ENCODE measurements at regions not wholly inside any gene's neighbourhood (a gene's known extent, or its start where the extent isn't known, plus 50 kb on each side); places are given as distances from the start of the nearest gene placed in this dataset.

GRCh38 chr18:56495884-56496283 is 142.5 kb downstream of the TXNL1 start:
- peaks cover 2% of the 10 kb centered on the region for H3K27me3 ChIP-seq (ENCODE audit: control insufficient read depth, insufficient read depth, low read length)
- TF ChIP-seq, protein P1, sequence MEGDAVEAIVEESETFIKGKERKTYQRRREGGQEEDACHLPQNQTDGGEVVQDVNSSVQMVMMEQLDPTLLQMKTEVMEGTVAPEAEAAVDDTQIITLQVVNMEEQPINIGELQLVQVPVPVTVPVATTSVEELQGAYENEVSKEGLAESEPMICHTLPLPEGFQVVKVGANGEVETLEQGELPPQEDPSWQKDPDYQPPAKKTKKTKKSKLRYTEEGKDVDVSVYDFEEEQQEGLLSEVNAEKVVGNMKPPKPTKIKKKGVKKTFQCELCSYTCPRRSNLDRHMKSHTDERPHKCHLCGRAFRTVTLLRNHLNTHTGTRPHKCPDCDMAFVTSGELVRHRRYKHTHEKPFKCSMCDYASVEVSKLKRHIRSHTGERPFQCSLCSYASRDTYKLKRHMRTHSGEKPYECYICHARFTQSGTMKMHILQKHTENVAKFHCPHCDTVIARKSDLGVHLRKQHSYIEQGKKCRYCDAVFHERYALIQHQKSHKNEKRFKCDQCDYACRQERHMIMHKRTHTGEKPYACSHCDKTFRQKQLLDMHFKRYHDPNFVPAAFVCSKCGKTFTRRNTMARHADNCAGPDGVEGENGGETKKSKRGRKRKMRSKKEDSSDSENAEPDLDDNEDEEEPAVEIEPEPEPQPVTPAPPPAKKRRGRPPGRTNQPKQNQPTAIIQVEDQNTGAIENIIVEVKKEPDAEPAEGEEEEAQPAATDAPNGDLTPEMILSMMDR (IDR thresholded peaks at IDR 0.05; ENCODE audit: low read depth, low read length), result no peak
- CTCF ChIA-PET, result no interaction called here
- no peak for DNase-seq (ENCODE audit: low read depth, low spot score)
- H3K9me3 ChIP-seq (ENCODE audit: control insufficient read depth, insufficient read depth, low read length), result no peaks in the 10 kb centered on the region
- H3K27ac ChIP-seq (ENCODE audit: low read depth, low read length), result no peak overlapping the region
- POLR2A ChIA-PET, result no interaction called here
- no peak overlapping the region for H3K4me3 ChIP-seq (ENCODE audit: low read depth, low read length)

DNA sequence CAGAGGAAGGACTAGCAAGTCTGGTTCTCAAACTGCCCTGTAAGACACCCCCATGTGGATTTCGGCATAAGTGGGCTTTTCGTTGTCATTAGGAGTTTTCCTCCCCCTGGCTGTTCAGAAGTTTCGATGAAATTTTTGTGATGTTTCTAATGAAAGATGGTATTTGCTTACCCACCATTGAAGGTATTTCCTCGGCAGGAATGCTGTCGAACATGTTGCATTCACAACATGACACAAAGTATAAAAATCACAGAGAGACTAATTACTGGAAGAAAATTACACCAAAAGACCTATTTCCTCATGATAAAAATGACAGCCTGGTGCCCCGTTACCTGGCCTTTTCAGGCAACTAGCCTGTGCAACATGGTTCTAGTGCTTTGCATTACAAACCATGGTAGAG is 144.9 kb downstream of the TXNL1 start:
- peaks cover 2% of the 10 kb centered on the region for H3K27me3 ChIP-seq (ENCODE audit: control insufficient read depth, insufficient read depth, low read length)
- CTCF ChIA-PET, result no interaction called here
- no peak overlapping the region for H3K4me3 ChIP-seq (ENCODE audit: low read depth, low read length)
- no peaks in the 10 kb centered on the region for H3K9me3 ChIP-seq (ENCODE audit: control insufficient read depth, insufficient read depth, low read length)
- POLR2A ChIA-PET, result no interaction called here
- no peak overlapping the region for H3K27ac ChIP-seq (ENCODE audit: low read depth, low read length)
- TF ChIP-seq, protein P1 (IDR thresholded peaks at IDR 0.05; ENCODE audit: low read depth, low read length), result no peak
- no peak for DNase-seq (ENCODE audit: low read depth, low spot score)

DNA sequence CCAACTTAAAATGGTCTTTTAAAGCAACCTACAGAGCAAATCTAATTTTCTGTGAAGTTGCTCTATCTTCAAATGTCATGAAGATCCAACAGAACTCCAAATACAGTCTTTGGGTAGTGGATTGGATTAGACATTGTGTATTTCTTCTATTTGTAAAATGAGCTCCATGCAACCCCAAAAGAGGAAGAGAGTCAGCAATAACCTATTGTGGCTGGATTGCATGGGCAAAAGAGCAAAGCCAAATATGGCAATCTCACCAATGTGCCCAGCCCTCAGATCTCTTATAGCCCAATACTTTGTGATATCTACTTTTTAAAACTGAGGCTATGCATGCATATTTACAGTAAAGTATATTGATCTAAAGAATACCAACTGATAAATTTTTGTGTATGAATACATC is 146.3 kb downstream of the TXNL1 start:
- TF ChIP-seq, protein P1 (IDR thresholded peaks at IDR 0.05; ENCODE audit: low read depth, low read length), result no peak
- Histone ChIP-seq H3K27me3 (ENCODE audit: control insufficient read depth, insufficient read depth, low read length) (peaks cover 2% of the 10 kb centered on the region), H3K27ac (ENCODE audit: low read depth, low read length) (no peak overlapping the region), H3K4me3 (ENCODE audit: low read depth, low read length) (no peak overlapping the region), H3K9me3 (ENCODE audit: control insufficient read depth, insufficient read depth, low read length) (no peaks in the 10 kb centered on the region)
- ChIA-PET CTCF (no interaction called here), POLR2A (no interaction called here)
- no peak for DNase-seq (ENCODE audit: low read depth, low spot score)

GRCh38 chr18:56490942-56491341 is 147.4 kb downstream of the TXNL1 start:
- H3K27me3 ChIP-seq (ENCODE audit: control insufficient read depth, insufficient read depth, low read length), result peaks cover 2% of the 10 kb centered on the region
- TF ChIP-seq, protein P1 (IDR thresholded peaks at IDR 0.05; ENCODE audit: low read depth, low read length), result no peak
- no peak for DNase-seq (ENCODE audit: low read depth, low spot score)
- H3K27ac ChIP-seq (ENCODE audit: low read depth, low read length), result no peak overlapping the region
- H3K9me3 ChIP-seq (ENCODE audit: control insufficient read depth, insufficient read depth, low read length), result no peaks in the 10 kb centered on the region
- ChIA-PET POLR2A (no interaction called here), CTCF (interaction anchor here (1.1 kb wide), 1 partner anchor 9 kb away, joined by 7 read pairs; no protein-coding TSS in a partner anchor)
- H3K4me3 ChIP-seq (ENCODE audit: low read depth, low read length), result no peak overlapping the region

DNA sequence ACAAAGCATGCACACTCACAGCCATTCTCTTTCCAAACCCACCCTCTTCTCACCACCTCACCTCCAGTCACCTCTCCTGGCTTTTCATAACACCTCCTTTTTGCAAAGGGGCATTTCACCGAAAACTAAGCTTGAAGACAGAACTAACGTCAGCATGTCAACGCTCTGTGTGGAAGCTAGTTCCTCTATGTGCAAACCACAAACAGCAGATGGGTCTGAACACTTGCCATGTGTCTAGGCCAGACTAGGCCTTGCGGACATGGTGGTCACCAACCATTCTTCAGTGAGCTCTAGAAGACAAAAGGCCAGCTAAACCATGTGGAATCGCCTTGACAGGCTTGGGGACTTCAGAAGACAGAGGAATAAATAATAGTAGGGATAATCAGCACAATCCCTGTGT is 148.5 kb downstream of the TXNL1 start:
- Histone ChIP-seq H3K9me3 (ENCODE audit: control insufficient read depth, insufficient read depth, low read length) (no peaks in the 10 kb centered on the region), H3K27ac (ENCODE audit: low read depth, low read length) (no peak overlapping the region), H3K27me3 (ENCODE audit: control insufficient read depth, insufficient read depth, low read length) (peaks cover 2% of the 10 kb centered on the region), H3K4me3 (ENCODE audit: low read depth, low read length) (no peak overlapping the region)
- TF ChIP-seq, protein P1 (IDR thresholded peaks at IDR 0.05; ENCODE audit: low read depth, low read length), result no peak
- no peak for DNase-seq (ENCODE audit: low read depth, low spot score)
- ChIA-PET CTCF (interaction anchor here (0.5 kb wide), 1 partner anchor 1255 kb away, joined by 3 read pairs; no protein-coding TSS in a partner anchor), POLR2A (no interaction called here)

All from AG04450 (cell line).